Neural crest cell (in vitro differentiated cells): ENCODE measurements at regions not wholly inside any gene's neighbourhood (a gene's known extent, or its start where the extent isn't known, plus 50 kb on each side); places are given as distances from the start of the nearest gene placed in this dataset.

ENCODE experiments used
- DNase-seq: peaks from one replicate; pipeline ENCODE4 v3.0.0; 2021; ENCODE audit warnings: low read depth, mixed read lengths, low spot score
- H3K27ac Mint-ChIP-seq: one replicate; pipeline ENCODE4 v1.8.0; 2021; ENCODE audit warnings: mild to moderate bottlenecking, mixed read lengths; ENCODE audit not compliant: unreplicated experiment
- H3K27me3 Mint-ChIP-seq: 2 replicates; pipeline ENCODE4 v1.8.0; 2021; ENCODE audit warnings: low read depth, mild to moderate bottlenecking, mixed read lengths
- H3K36me3 Mint-ChIP-seq: 2 replicates; pipeline ENCODE4 v1.8.0; 2021; ENCODE audit warnings: low read depth, mild to moderate bottlenecking, mixed read lengths
- H3K4me1 Mint-ChIP-seq: 2 replicates; pipeline ENCODE4 v1.8.0; 2021; ENCODE audit warnings: mixed read lengths
- H3K4me3 Mint-ChIP-seq: one replicate; pipeline ENCODE4 v1.8.0; 2021; ENCODE audit warnings: mild to moderate bottlenecking, mixed read lengths
- H3K9me3 Mint-ChIP-seq: 2 replicates; pipeline ENCODE4 v1.8.0; 2021; ENCODE audit warnings: mixed read lengths
- CTCF ChIP-seq: fragments of 200-600 bp; sonication (generic); conservative IDR thresholded peaks from 2 replicates; pipeline ENCODE4 v1.5.0; 2021; ENCODE audit warnings: antibody characterized with exemption, mild to moderate bottlenecking

- DNase-seq, result no peak
- peaks cover 8% of the 10 kb centered on the region for H3K9me3 Mint-ChIP-seq
- no peak overlapping the region for H3K4me3 Mint-ChIP-seq
- H3K36me3 Mint-ChIP-seq, result peaks cover 7% of the 10 kb centered on the region
- peaks cover 21% of the 10 kb centered on the region for H3K4me1 Mint-ChIP-seq
- no peak overlapping the region for H3K27ac Mint-ChIP-seq
- H3K27me3 Mint-ChIP-seq, result no peaks in the 10 kb centered on the region
- TF ChIP-seq CTCF, result no peak
Observed at GRCh38 chr10:60570896-60571295, 181.2 kb upstream of the ANK3 start.

GRCh38 chr10:60570272-60570865, 180.7 kb upstream of the ANK3 start:
- Mint-ChIP-seq H3K4me3 (peak overlapping the region; percentile 9), H3K9me3 (peaks cover 11% of the 10 kb centered on the region), H3K27me3 (no peaks in the 10 kb centered on the region), H3K4me1 (peaks cover 21% of the 10 kb centered on the region), H3K27ac (no peak overlapping the region), H3K36me3 (peaks cover 10% of the 10 kb centered on the region)
- DNase-seq, result no peak
- TF ChIP-seq CTCF, result no peak

- H3K27me3 Mint-ChIP-seq, result no peaks in the 10 kb centered on the region
- peaks cover 21% of the 10 kb centered on the region for H3K4me1 Mint-ChIP-seq
- no peak overlapping the region for H3K4me3 Mint-ChIP-seq
- DNase-seq, result no peak
- no peak overlapping the region for H3K27ac Mint-ChIP-seq
- H3K9me3 Mint-ChIP-seq, result peaks cover 12% of the 10 kb centered on the region
- TF ChIP-seq CTCF, result no peak
- H3K36me3 Mint-ChIP-seq, result peaks cover 12% of the 10 kb centered on the region
Observed at GRCh38 chr10:60569681-60570080, 180.0 kb upstream of the ANK3 start.

- no peaks in the 10 kb centered on the region for H3K27me3 Mint-ChIP-seq
- no peak for TF ChIP-seq CTCF
- H3K36me3 Mint-ChIP-seq, result peaks cover 12% of the 10 kb centered on the region
- H3K4me1 Mint-ChIP-seq, result peaks cover 5% of the 10 kb centered on the region
- peaks cover 16% of the 10 kb centered on the region for H3K9me3 Mint-ChIP-seq
- no peak overlapping the region for H3K4me3 Mint-ChIP-seq
- H3K27ac Mint-ChIP-seq, result no peak overlapping the region
- no peak for DNase-seq
Observed at GRCh38 chr10:60566096-60566495, 176.4 kb upstream of the ANK3 start.

- H3K4me1 Mint-ChIP-seq, result peaks cover 4% of the 10 kb centered on the region
- H3K27ac Mint-ChIP-seq, result no peak overlapping the region
- peaks cover 12% of the 10 kb centered on the region for H3K36me3 Mint-ChIP-seq
- no peak for DNase-seq
- no peak overlapping the region for H3K4me3 Mint-ChIP-seq
- no peaks in the 10 kb centered on the region for H3K27me3 Mint-ChIP-seq
- TF ChIP-seq CTCF, result no peak
- H3K9me3 Mint-ChIP-seq, result peaks cover 16% of the 10 kb centered on the region
Observed at GRCh38 chr10:60565492-60565891, 175.8 kb upstream of the ANK3 start.
